ENCODE measurements at regions not wholly inside any gene's neighbourhood (a gene's known extent, or its start where the extent isn't known, plus 50 kb on each side); places are given as distances from the start of the nearest gene placed in this dataset.

GRCh38 chr7:112573302-112574039 is 92.7 kb downstream of the LSMEM1 start (continued):
- TF ChIP-seq E4F1 (CRISPR knock-in tag; IDR thresholded peaks at IDR 0.05; ENCODE audit: borderline replicate concordance) (no peak), BCL6 (CRISPR knock-in tag; IDR thresholded peaks at IDR 0.05) (peak; percentile 65; the same call in 1 of the 2 replicates), BHLHE40 (IDR thresholded peaks at IDR 0.05; ENCODE audit: low read length) (peak; percentile 65; the same call in 1 of the 2 replicates), MEF2D (tag; conservative IDR thresholded peaks at IDR 0.05; ENCODE audit: low read depth) (no peak), ZNF512 (tag; IDR thresholded peaks at IDR 0.05) (no peak), ZBTB1 (CRISPR knock-in tag; IDR thresholded peaks at IDR 0.05; ENCODE audit: borderline replicate concordance, low read depth) (no peak), MEIS2 (IDR thresholded peaks at IDR 0.05; ENCODE audit: partially characterized antibody) (peak; percentile 60), ZBTB7A (IDR thresholded peaks at IDR 0.05; ENCODE audit: borderline replicate concordance, control insufficient read depth, low read depth, low read length) (no peak), POLR2AphosphoS2 (IDR thresholded peaks at IDR 0.05; ENCODE audit: low read length) (no peak), PHB2 (IDR thresholded peaks at IDR 0.05; ENCODE audit: low read depth) (no peak), PTRF (tag; IDR thresholded peaks at IDR 0.05) (no peak), ASH1L (IDR thresholded peaks at IDR 0.05; ENCODE audit: borderline replicate concordance, low read depth, partially characterized antibody) (no peak), MCM7 (IDR thresholded peaks at IDR 0.05) (no peak), IFI16 (CRISPR knock-in tag; IDR thresholded peaks at IDR 0.05) (no peak), ZNF695 (CRISPR knock-in tag; IDR thresholded peaks at IDR 0.05) (no peak), THAP7 (CRISPR knock-in tag; IDR thresholded peaks at IDR 0.05) (no peak), RBM14 (IDR thresholded peaks at IDR 0.05; ENCODE audit: borderline replicate concordance, insufficient read depth, low read depth, low read length) (no peak), JUNB (CRISPR knock-in tag; conservative IDR thresholded peaks at IDR 0.05) (peak; percentile 54; the same call in 1 of the 2 replicates), ZNF408 (CRISPR knock-in tag; IDR thresholded peaks at IDR 0.05; ENCODE audit: low read depth) (no peak), CSDE1 (IDR thresholded peaks at IDR 0.05) (no peak), MCM2 (IDR thresholded peaks at IDR 0.05; ENCODE audit: low read depth) (no peak)
- TF ChIP-seq, protein P1, sequence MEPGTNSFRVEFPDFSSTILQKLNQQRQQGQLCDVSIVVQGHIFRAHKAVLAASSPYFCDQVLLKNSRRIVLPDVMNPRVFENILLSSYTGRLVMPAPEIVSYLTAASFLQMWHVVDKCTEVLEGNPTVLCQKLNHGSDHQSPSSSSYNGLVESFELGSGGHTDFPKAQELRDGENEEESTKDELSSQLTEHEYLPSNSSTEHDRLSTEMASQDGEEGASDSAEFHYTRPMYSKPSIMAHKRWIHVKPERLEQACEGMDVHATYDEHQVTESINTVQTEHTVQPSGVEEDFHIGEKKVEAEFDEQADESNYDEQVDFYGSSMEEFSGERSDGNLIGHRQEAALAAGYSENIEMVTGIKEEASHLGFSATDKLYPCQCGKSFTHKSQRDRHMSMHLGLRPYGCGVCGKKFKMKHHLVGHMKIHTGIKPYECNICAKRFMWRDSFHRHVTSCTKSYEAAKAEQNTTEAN (CRISPR knock-in tag; IDR thresholded peaks at IDR 0.05), result no peak
- TF ChIP-seq, protein P2, sequence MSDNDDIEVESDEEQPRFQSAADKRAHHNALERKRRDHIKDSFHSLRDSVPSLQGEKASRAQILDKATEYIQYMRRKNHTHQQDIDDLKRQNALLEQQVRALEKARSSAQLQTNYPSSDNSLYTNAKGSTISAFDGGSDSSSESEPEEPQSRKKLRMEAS (CRISPR knock-in tag; IDR thresholded peaks at IDR 0.05), result no peak
